OCI-LY3 (cell line): ENCODE measurements at regions not wholly inside any gene's neighbourhood (a gene's known extent, or its start where the extent isn't known, plus 50 kb on each side); places are given as distances from the start of the nearest gene placed in this dataset.
A peak's percentile ranks its signal among the peaks of the same experiment; 100 is the strongest.

Source experiments
- H2AFZ ChIP-seq: fragments of 200-600, 300-600 bp; shearing (Covaris generic); 2 replicates; pipeline ENCODE4 v1.6.0; 2014; ENCODE audit warnings: antibody characterized with exemption, low read depth, low read length
- H3K27ac ChIP-seq: fragments of 200-600, 300-600 bp; sonication (generic); 2 replicates; pipeline ENCODE4 v1.5.1; 2014; ENCODE audit warnings: mild to moderate bottlenecking, low read length, moderate library complexity, mixed read lengths
- H3K27me3 ChIP-seq: fragments of 200-600, 300-600 bp; sonication (generic); 2 replicates; pipeline ENCODE4 v1.6.1; 2014; ENCODE audit warnings: low read depth, low read length, mixed read lengths
- H3K36me3 ChIP-seq: fragments of 200-600, 300-600 bp; sonication (generic); replicated peaks from 2 replicates; pipeline ENCODE3; 2014; ENCODE audit warnings: low read depth, low read length, mixed read lengths
- H3K4me1 ChIP-seq: fragments of 300-600, 200-600 bp; sonication (generic); 2 replicates; pipeline ENCODE4 v1.6.1; 2014; ENCODE audit warnings: low read length, mixed read lengths
- H3K4me2 ChIP-seq: fragments of 200-600, 300-600 bp; sonication (generic); 2 replicates; pipeline ENCODE4 v1.6.1; 2014; ENCODE audit warnings: low read length, mixed read lengths
- H3K4me3 ChIP-seq: fragments of 300-600, 200-600 bp; sonication (generic); 2 replicates; pipeline ENCODE4 v1.5.1; 2014; ENCODE audit warnings: antibody characterized with exemption, mild to moderate bottlenecking, low read length, moderate library complexity
- H3K79me2 ChIP-seq: fragments of 300-600, 200-600 bp; shearing (Covaris generic); 2 replicates; pipeline ENCODE4 v1.6.1; 2014; ENCODE audit warnings: mild to moderate bottlenecking, low read length, mixed read lengths
- H3K9ac ChIP-seq: fragments of 300-600, 200-600 bp; shearing (Covaris generic); 2 replicates; pipeline ENCODE4 v1.6.0; 2014; ENCODE audit warnings: mild to moderate bottlenecking, low read length, moderate library complexity
- H3K9me3 ChIP-seq: fragments of 200-600, 300-600 bp; shearing (Covaris generic); 2 replicates; pipeline ENCODE4 v1.6.1; 2014; ENCODE audit warnings: low read length, mixed read lengths; ENCODE audit not compliant: insufficient read depth
- H4K20me1 ChIP-seq: fragments of 200-600, 300-600 bp; sonication (generic); 2 replicates; pipeline ENCODE4 v1.6.1; 2016; ENCODE audit warnings: low read length, mixed read lengths; ENCODE audit not compliant: insufficient read depth
- EZH2phosphoT487 ChIP-seq: fragments of 200-600 bp; shearing (Covaris generic); IDR thresholded peaks from 2 replicates; pipeline ENCODE4 v1.6.1; 2018; ENCODE audit warnings: antibody characterized with exemption, mixed run types, low read depth
- TF ChIP-seq, protein P1 (sequence below): fragments of 200-600, 300-600 bp; sonication (generic); IDR thresholded peaks from 2 replicates; pipeline ENCODE4 v1.5.1; 2014; ENCODE audit warnings: antibody characterized with exemption, low read length, low read depth

DNA sequence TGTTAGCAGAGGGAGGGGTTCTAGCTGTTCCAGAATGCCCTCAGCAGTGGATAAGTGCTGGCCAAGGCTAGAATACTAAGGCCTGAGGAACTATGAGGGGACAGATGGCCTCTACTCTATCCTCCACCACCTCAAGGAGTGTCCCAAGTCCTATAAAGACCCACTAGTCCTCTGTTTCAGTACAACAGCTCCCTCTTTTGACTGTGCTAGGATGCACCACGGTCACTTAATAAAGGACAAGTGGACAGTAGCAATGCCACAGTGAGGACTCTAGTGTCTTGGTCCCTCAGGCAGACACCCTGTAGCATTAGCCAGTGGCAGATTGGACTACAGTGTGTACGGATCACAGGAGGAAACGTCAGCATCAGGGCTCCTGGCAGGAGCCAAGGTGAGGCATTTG, 171.8 kb upstream of the PROK2 start:
- Histone ChIP-seq H3K9ac (no peak overlapping the region), H3K4me1 (peaks cover 7% of the 10 kb centered on the region), H3K79me2 (no peaks in the 10 kb centered on the region), H3K4me2 (no peak overlapping the region), H3K9me3 (no peaks in the 10 kb centered on the region), H3K27me3 (peaks cover 90% of the 10 kb centered on the region), H3K36me3 (no peaks in the 10 kb centered on the region), H2AFZ (no peak overlapping the region), H3K4me3 (no peak overlapping the region), H4K20me1 (0 out of 2 replicates have a peak, but pooled peaks cover 7% of the 10 kb centered on the region), H3K27ac (no peak overlapping the region)
- TF ChIP-seq, protein P1, sequence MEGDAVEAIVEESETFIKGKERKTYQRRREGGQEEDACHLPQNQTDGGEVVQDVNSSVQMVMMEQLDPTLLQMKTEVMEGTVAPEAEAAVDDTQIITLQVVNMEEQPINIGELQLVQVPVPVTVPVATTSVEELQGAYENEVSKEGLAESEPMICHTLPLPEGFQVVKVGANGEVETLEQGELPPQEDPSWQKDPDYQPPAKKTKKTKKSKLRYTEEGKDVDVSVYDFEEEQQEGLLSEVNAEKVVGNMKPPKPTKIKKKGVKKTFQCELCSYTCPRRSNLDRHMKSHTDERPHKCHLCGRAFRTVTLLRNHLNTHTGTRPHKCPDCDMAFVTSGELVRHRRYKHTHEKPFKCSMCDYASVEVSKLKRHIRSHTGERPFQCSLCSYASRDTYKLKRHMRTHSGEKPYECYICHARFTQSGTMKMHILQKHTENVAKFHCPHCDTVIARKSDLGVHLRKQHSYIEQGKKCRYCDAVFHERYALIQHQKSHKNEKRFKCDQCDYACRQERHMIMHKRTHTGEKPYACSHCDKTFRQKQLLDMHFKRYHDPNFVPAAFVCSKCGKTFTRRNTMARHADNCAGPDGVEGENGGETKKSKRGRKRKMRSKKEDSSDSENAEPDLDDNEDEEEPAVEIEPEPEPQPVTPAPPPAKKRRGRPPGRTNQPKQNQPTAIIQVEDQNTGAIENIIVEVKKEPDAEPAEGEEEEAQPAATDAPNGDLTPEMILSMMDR = peak; percentile 50
- TF ChIP-seq EZH2phosphoT487 = no peak

DNA sequence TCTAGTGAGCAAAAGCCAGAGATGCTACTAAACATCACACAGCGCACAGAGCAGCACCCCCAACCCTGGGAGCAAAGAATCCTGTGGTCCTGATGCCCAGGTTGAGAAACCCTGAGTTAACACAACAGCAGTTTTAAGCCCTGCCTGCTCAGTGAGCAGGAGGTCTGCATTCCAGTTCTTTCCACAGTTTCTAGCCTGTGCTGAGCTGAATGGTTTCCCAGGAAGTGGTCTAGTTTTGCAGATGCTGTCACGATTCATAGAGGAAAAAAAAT, 171.1 kb upstream of the PROK2 start:
- Histone ChIP-seq H3K9me3 (no peaks in the 10 kb centered on the region), H3K27me3 (peaks cover 90% of the 10 kb centered on the region), H3K36me3 (no peaks in the 10 kb centered on the region), H3K4me1 (peaks cover 7% of the 10 kb centered on the region), H3K9ac (no peak overlapping the region), H2AFZ (no peak overlapping the region), H3K4me2 (no peak overlapping the region; the same call in 1 of the 2 replicates), H3K79me2 (no peaks in the 10 kb centered on the region), H4K20me1 (0 out of 2 replicates have a peak, but pooled peaks cover 7% of the 10 kb centered on the region), H3K4me3 (no peak overlapping the region), H3K27ac (no peak overlapping the region)
- no peak for TF ChIP-seq EZH2phosphoT487
- TF ChIP-seq, protein P1 = no peak

DNA sequence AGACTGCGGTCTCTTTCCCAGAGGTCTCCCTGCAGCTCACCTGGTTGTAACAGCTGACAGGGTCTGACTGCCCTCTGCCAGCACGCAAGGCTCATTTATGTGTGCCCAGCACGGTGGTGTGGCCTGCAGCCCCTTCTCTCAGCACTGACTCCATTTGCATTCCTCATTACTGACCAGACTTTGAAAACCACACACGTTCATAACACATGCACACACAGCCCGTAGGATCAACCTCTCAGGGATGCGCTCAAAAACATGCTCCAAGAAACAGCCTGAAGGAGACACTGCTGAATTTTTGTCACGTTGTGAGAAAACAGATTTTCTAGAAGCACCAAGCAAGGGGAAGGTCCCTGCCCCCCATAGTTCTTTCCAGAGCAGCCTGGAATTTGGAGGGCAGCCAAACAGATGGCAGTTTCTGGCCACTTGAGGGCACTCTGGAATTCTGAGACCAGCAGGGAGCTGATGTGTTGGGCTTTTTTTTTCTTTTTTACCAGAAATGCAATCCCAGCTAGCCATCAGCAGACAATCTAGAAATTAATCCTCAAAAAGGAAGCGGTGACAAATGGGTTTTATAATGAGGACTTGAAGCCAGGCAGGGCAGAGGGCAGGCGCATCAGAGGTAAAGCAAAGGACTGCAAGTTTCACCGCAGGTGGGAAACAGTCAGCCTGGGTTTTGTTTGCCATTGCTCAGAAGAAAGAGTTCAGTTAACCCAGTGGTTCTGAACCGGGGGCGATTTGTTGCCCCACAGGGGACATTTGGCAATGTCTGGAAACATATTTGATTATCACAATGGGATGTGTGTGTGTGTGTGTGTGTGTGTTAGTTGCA, 170.5 kb upstream of the PROK2 start:
- no peak overlapping the region; the same call in 1 of the 2 replicates for H3K4me2 ChIP-seq
- no peak overlapping the region for H3K9ac ChIP-seq
- H3K36me3 ChIP-seq = no peaks in the 10 kb centered on the region
- no peaks in the 10 kb centered on the region for H3K79me2 ChIP-seq
- TF ChIP-seq, protein P1 = peak; percentile 86
- no peak for TF ChIP-seq EZH2phosphoT487
- H2AFZ ChIP-seq = no peak overlapping the region
- no peaks in the 10 kb centered on the region for H3K9me3 ChIP-seq
- no peak overlapping the region for H3K27ac ChIP-seq
- H4K20me1 ChIP-seq = 0 out of 2 replicates have a peak, but pooled peaks cover 7% of the 10 kb centered on the region
- H3K4me1 ChIP-seq = peaks cover 7% of the 10 kb centered on the region
- peaks cover 90% of the 10 kb centered on the region for H3K27me3 ChIP-seq
- no peak overlapping the region for H3K4me3 ChIP-seq

GRCh38 chr3:71951842-71952241, 166.9 kb upstream of the PROK2 start:
- no peak overlapping the region for H3K9ac ChIP-seq
- H4K20me1 ChIP-seq = 0 out of 2 replicates have a peak, but pooled peaks cover 7% of the 10 kb centered on the region
- peaks cover 7% of the 10 kb centered on the region for H3K4me1 ChIP-seq
- H3K27ac ChIP-seq = no peak overlapping the region
- no peaks in the 10 kb centered on the region for H3K79me2 ChIP-seq
- H3K27me3 ChIP-seq = peaks cover 98% of the 10 kb centered on the region
- no peak for TF ChIP-seq EZH2phosphoT487
- TF ChIP-seq, protein P1 = no peak
- no peak overlapping the region for H2AFZ ChIP-seq
- H3K4me2 ChIP-seq = no peak overlapping the region
- no peak overlapping the region for H3K4me3 ChIP-seq
- H3K36me3 ChIP-seq = no peaks in the 10 kb centered on the region
- H3K9me3 ChIP-seq = no peaks in the 10 kb centered on the region
